Iris pigment epithelial cell (primary cell): ENCODE measurements at regions not wholly inside any gene's neighbourhood (a gene's known extent, or its start where the extent isn't known, plus 50 kb on each side); places are given as distances from the start of the nearest gene placed in this dataset.
A peak's percentile ranks its signal among the peaks of the same experiment; 100 is the strongest.
"Not testable (repeated sequence)": the region's sequence is repeated elsewhere in the genome, so short reads cannot be mapped to it uniquely, and the experiment has no call there.

Source experiments
- DNase-seq: peaks from one replicate; pipeline ENCODE4 v3.0.0-alpha.2; 2011; ENCODE audit warnings: low read depth

DNA sequence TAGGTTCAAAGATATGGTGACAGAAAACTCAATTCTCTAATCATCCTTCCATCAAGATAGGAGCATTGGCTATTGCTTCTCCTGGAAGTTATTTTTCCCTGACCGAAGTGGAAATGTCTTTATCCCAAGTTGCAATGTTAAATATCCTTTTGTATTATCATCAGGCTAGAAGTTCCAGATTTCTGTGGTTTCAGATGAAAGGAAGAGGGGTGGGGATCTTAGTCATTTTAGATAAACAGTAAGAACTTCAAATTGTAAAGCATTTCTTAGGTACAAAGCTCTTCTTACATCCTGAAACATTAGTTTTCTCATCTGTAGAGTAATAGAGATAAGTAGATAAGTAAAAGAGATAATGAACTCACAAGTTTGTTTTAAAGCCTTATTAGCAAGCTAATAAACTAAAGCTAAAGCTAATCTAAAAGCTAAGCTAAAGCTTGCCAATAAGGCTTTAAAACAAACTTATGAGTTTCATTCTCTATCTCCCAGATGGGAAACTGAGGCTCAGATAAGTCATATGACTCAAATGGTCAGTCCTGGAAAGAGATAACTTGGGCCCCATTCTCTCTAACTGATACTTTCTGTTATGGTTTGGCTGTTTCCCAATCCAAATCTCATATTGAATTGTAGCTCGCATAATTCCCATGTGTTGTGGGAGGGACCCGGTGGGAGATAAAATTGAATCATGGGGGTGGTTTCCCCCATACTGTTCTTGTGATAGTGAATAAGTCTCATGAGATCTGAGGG, 99.2 kb upstream of the KCNK2 start:
- DNase-seq: peak; percentile 77

DNA sequence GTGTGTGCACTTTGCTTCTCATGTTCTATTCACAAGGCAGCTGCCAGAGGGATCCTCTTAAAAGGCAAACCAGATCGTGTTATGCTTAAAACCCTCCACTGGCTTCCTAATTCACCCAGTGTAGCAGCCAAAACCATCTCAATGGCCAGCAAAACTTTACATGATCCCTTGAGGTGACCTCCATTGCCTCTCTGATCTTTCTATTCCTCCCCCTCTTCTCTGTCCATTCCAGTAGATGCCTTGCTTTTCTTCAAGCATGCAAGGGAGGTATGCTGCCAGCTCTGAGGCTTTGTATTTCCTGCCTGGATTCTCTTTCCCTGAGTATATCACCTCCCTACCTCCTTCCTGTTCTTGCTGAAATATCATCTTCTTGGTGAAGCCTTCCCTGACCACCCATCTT, 93.2 kb upstream of the KCNK2 start:
- DNase-seq: peak; percentile 63

DNA sequence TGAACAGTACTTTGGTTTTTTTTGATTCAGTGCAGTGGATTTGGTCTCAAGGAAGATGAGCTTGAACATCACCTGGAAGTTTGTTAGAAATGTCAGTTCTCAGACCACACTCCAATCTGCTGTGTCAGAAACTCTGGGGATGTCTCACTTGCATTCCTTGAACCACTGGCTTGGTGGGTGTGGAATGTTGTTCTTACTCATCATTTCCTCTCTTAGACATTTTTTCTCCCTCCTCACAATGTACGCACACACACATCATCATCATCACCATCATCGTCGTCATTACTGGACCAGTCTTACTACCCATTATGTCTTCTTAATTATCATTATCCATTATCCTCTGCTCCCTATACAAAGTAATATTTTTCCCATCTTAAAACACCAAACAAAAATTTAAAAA, 91.9 kb upstream of the KCNK2 start:
- peak; percentile 97 for DNase-seq

DNA sequence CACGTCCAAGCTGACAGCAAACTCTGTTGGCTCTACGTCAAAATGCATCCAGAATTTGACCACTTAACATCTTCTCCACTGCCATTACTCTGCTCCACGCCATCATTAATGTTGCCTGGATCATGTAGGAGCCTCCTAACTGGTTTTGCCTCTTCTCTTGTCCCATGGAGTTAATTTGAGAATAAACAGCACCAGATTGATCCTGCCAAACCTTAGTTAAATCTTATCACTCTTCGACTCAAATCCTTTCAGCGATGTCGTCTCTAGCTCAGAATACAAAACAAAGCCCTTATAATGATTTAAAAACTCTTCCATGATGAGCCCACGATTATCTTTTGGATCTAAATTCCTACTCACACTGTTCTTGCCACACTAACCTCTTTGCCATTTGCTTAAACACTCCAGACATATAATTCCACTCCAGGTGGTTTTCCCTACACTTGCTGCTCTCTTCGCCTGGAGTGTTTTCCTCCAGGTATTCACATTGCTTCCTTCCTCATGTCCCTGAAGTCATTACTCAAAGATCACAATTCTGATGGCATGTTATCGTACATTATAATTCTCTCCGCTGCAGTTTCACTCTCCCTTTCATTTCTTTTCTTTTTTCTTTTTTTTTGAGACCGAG, 90.7 kb upstream of the KCNK2 start:
- no peak for DNase-seq

DNA sequence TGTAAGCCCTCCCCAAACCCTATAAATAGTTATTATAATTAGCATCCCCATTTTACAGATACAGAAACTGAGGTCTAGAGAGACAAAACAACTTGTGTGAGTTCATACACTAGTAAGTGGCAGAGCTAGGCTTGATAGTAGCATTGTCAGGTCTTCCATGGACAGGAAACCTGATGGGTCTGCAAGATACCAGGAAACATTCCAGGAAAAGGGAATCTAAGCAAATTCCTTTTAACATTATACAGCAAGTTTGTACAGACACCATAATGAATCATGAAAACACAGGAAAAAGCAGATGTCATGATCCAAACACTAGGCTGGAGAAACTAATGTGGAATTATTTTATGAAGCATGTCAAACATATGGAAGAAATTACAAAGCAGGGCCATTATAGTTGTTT, 89.1 kb upstream of the KCNK2 start:
- no peak for DNase-seq

DNA sequence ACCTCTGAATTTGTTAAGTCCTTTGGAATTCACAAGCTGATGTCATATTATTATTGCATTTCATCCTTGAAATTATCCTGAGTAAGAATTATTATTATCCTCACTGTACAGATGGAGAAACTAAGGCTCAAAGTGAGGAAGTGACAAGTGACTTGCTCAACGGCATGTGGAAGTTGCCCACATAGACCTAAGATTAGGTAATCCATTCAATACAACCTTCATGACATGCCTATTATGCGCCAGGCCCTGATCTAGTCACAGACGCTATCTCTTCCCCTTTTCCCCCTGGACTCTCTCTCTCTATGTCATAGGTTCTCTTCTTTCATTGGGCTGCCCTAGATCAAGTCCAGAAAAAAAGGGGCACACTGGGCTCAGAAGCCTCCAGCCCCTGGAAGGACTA, 84.9 kb upstream of the KCNK2 start:
- DNase-seq: no peak

DNA sequence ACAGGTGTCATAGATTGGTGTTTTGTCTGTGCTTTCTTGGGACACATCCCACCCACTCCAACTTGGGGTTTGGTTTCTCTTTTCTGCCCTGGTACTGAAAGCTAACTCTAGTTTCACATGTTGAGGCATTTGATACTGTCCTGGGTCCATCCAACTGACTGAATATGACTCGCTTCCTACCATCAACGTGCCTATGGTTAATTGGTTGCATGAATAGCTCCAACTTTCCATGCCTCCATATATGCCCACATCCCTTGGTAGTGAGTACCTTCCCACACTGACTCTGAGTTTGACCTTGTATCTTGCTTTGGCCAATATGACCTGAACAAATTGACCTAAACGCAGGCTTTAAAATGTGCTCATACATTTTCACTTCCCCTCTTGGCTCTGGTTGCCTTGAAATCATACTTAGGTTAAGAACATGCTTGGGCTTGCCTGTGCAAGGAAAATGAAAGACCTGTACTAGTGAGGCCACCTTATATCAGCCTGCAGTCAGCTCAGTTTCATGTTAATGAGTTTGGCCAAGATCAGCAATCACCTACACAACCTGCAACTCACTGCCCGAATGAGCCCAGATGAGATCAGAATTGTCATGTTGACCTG, 81.0 kb upstream of the KCNK2 start:
- no peak for DNase-seq

DNA sequence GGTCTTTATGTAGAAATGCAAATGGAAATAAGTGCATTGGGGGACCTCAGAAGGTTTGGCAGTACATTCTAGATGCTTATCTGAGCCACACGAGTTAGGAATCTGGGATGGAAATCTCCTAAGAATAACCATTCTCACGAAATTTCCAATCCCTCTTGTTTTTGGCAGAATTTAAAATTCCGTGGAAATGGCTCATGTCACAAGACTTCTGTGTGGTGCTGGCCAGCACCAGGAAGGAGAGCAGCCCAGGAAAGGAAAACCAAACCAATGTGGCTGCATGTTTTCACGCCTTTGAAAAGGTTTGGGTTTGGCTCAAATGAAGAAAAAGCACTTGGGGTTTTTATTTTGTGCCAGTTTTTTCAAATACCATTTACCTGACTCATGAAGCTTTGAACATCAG, 80.1 kb upstream of the KCNK2 start:
- DNase-seq: peak; percentile 76

DNA sequence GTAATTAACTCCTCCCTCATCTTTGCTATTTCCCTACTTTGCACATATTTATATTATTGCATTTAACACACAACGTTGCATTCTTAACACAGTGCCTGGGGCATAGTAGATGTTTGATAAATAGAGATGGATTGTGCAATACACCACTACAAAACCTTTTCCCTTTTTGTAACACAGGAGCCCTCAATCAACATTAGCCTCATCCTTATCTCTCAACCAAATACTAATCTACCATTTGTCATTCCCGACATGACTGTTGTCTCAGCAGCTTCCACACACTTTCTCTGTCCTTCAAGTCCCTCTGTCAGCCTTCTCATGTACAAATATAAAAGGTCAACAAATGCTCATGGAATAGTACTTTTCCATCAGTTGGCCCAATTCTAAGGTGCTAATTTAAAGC, 78.9 kb upstream of the KCNK2 start:
- DNase-seq: no peak

DNA sequence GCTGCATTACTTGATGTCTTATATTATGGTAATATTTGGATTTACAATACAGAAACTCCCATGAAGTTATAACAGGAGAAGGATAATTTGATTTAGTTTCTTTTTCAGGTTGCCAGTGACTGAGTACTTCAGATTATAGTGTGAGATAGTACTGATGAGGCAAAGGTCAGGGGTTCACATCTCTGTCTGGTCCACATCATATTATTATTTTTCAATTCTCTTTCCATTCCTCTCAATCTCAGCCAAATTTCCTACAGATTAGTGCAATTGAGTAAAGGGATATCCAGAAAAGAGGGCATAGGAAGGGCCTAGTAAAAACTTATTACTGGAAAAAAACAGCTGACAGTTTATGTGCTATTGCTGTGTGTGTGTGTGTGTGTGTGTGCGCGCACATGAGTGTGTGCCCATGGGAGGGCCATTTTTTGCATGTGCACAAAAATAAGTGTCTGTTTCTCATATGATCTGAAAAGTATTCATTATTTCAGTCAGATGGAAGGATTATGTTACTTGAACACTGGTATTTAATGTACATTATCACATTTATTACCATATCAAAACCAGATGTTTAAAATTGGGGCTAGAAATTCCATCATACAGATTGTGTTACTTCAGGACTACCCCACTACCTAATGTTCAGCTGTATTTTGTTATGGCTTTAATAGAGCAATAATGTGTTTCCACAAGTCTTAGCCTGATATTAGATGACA, 78.3 kb upstream of the KCNK2 start:
- DNase-seq: no peak

DNA sequence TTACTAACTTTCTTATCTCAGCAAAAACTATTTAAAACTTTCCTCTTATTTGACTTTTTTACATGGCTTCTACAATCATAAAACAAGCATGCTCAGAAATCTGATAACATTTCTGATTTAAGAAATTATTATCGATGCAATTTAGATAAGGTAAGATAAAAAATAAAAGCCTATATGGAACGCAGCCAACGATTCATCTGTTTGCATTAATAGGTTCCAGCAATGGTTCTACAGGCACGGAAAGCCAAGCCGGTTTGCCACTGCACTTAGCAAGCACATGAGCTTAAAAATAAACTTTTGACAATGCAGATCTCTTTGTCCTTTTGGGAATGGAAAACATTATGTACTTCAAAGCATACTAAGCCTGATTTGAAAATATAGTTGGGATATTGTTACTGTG, 77.5 kb upstream of the KCNK2 start:
- DNase-seq: peak; percentile 49

DNA sequence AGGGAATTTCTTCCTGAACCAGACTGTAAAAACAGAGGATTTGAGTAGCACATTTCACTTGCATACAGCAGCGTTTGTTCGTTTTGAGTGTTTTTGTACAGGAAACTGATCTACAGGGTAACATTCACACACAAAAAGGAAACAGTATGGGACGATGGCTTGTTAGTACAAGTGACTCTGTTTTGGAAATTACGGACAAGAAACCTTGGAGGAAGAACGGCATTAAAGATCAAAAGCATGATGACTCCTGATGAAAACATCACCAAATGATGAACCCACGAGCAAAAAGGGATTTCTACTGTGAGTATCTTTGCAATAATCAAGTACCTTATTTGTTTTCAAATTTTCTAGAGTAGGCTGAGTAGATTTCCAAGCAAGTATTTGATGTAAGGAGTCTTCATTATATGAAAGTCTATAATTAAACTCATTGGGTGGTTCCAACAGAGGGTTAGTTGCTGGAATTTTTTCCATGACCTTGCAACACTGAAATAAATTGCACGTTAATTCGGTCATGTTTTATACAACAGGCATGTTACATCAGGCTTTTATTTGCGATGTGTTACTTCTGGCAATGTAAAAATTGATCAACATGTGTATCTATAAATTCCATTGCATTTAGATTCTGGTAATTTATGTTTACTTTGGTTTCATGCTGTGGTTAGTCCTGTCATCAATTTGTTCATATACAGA, 76.7 kb upstream of the KCNK2 start:
- peak; percentile 14 for DNase-seq

DNA sequence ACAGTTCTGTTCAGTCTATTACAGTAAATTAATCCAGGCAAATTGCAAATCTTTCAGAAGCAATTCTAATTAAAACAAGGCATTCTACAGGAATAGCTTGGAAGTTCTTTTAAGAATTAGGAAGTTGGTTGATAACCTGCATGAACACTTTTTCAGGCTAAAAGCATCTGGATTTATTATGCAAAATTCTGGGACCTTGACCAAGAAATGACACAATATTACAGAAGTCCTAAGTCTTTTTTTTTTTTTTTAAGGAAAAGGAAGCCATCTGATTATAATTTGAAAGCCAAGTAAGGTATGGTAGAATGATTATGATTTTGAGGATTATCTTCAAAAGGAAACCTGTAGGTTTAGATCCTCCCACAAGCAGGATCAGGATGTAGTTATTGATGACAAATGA, 74.7 kb upstream of the KCNK2 start:
- DNase-seq: no peak

DNA sequence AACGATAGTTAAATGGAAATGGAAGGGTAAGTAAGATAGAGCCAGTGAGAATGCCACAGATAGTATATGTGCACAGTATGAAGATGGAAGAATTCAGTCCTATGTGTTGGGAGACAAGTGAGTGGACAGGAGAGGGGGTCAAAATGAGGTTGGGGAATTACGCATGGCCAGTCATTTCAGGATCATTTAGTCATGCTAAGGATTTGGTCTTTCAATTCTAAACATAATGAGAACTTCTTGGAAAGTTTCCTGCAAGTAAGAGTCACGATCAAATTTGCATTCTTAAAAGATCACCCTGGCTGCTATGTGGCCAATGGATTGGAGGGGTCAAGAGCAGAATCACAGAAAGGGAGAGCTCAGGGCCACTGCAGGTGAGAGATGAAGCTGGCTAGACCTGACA, 64.0 kb upstream of the KCNK2 start:
- peak; percentile 79 for DNase-seq

DNA sequence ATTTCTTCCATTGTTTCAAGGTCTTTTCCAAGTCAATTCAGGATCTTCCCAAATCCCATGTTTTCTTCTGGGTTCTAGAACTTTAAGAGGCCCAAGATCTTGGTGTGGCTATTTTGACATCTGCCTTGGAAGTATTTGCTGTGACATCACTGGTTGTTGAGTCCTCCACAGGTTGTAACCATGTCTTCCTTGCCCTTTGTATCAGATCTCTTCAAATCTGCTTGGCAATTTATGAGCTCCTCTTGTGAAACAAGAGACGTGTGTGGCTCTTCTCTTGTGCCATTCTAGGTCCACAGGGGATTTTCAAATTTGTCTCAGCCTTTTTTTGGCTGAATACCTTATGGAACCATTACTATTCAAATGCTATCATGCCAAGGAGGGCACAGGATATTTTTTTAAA, 60.3 kb upstream of the KCNK2 start:
- DNase-seq: no peak

DNA sequence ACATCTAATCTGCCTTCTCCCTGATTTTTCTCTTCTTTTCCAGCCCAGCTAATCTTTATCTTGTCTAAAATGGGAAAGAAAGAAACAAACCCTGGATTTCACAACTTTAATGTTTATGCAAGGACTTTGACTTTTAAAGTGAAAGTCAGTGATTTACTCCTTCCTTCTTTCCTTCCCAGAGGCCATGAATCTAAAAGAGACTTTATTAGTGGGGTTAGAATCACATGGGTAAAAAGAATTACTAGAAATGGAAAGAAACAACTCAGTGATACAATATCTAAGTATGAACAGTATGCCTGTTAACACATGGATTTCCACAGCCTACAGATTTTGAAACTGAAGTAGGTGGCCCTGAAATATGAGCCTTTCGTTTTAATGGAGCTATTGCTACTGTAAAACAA, 59.8 kb upstream of the KCNK2 start:
- peak; percentile 86 for DNase-seq

DNA sequence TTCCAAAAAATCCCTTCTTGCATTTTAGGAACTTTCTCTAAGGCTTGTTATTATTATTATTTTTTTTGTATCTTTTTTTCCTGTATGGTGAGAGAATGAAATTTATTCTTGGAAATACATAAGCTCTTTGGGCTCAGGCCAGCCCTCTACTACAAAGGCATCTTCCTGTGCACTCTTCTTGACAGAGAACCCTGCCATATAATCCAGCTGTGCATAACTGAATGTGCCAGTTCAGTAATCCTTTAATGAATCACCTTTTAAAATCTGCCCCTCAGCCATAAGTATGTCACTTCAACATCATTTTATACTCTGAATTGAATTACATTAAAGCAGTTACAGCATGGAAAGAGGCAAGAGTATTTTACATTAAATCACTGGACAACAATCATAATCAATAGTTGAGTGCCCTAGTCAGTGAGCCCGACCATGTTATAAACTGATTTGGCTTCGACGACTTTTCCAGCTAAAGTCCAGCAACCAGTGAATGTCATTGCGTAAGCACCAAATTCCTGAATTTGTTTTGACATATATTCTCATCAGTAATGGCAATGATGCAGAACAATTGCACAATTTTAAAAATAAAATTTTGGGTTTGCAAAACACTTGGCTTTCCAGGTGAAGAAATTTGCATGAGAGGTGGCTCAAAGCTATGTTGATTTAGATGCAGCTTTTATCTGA, 59.2 kb upstream of the KCNK2 start:
- DNase-seq: peak; percentile 40

DNA sequence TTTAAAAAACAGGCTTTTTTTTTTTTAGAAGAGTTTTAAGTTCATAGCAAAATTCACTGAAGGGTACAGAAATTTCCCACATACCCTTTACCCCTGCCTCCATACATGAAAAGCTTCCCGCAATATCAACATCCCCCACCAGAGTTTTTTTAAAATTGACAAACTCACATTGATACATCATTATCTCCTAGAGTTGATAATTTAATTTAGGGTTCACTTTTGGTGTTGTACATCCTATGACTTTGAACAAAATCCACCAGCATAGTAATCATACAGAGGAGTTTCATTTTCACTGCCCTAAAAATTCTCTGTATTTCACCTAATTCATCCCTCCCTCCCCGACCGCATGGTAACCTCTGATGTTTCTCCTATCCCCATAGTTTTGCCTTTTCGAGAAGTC, 53.6 kb upstream of the KCNK2 start:
- no peak for DNase-seq

DNA sequence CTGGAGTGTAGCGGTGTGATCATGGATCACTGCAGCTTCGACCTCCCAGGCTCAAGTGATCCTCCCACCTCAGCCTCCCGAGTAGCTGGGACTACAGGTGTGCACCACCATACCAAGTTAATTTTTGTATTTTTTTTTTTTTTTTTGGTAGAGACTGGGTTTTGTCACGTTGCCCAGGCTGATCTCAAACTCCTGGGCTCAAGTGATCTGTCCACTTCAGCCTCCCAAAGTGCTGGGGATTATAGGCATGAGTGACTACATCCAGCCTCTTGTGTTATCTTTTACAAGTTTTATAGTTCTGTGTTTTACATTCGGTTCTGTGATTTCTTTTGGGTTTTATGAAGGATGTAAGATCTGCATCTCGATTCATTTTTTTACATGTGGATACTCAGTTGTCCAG, 52.0 kb upstream of the KCNK2 start:
- DNase-seq: not testable (repeated sequence)

DNA sequence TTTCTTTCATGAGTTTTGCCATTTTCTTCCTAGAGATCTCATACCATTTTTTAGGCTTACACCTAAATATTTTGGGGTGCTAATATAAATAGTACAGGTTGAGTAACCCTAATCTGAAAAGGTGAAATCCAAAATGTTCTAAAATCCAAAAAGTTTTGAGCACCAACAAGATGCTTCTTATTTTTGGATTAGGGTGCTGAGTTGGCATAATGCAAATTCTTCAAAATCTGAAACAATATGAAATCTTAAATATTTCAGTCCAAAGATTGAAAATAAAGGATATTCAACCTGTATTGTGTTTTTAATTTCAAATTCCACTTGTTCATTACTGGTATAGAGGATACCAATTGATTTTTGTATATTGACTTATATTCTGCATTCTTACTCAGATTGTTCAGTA, 51.1 kb upstream of the KCNK2 start:
- DNase-seq: no peak
